ENCODE measurements at regions not wholly inside any gene's neighbourhood (a gene's known extent, or its start where the extent isn't known, plus 50 kb on each side); places are given as distances from the start of the nearest gene placed in this dataset.

DNA sequence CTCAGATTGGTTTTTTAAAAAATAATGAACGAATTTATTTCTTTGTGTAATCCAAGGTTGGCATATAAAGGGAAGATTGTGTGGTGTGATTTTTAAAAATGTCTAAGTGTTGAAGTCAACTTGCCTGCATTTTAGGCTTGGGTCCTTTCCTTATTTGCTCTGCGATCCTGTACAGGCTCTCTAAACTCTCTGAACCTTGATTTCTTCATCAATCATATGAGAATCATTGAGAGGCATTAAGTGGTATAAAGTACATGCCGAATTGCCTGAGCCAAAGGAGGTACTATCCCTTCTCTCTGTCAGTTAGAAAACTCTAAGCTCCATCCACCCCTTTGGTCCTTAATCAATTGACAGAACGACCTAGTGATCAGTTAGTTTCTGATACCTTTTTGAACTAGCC, 440.4 kb upstream of the MEX3C start:
- H4K20me1 ChIP-seq (ENCODE audit: insufficient read depth, low read length): no peaks in the 10 kb centered on the region
- peaks cover 18% of the 10 kb centered on the region for H3K4me1 ChIP-seq (ENCODE audit: low read length)
- no peak overlapping the region for H3K4me3 ChIP-seq (ENCODE audit: low read length)
- DNase-seq: no peak
- no peaks in the 10 kb centered on the region for H3K9me2 ChIP-seq (replicated peaks; ENCODE audit: insufficient read depth, low read length)
- no peaks in the 10 kb centered on the region for H3F3A ChIP-seq (ENCODE audit: insufficient read depth, low read length)
- no peak overlapping the region for H2AFZ ChIP-seq (ENCODE audit: low read length)
- H3K9ac ChIP-seq (ENCODE audit: low read length): no peak overlapping the region
- H3K9me3 ChIP-seq (replicated peaks; ENCODE audit: insufficient read depth, low read length): 0 out of 2 replicates have a peak, but pooled peaks cover 3% of the 10 kb centered on the region
- H3K27me3 ChIP-seq (replicated peaks; ENCODE audit: insufficient read depth, low read length): no peaks in the 10 kb centered on the region
- no peaks in the 10 kb centered on the region for H3K79me2 ChIP-seq (ENCODE audit: low read length)
- H3K4me2 ChIP-seq (ENCODE audit: low read depth, low read length): no peak overlapping the region
- H3K36me3 ChIP-seq (replicated peaks; ENCODE audit: insufficient read depth, low read length): no peaks in the 10 kb centered on the region
- TF ChIP-seq CTCF (IDR thresholded peaks at IDR 0.05; ENCODE audit: low read length) (no peak), EZH2 (optimal IDR thresholded peaks at IDR 0.05; ENCODE audit: low read depth, low read length) (no peak), EZH2phosphoT487 (IDR thresholded peaks at IDR 0.05; ENCODE audit: low read length) (no peak)
- H3K27ac ChIP-seq (ENCODE audit: low read length): no peak overlapping the region

DNA sequence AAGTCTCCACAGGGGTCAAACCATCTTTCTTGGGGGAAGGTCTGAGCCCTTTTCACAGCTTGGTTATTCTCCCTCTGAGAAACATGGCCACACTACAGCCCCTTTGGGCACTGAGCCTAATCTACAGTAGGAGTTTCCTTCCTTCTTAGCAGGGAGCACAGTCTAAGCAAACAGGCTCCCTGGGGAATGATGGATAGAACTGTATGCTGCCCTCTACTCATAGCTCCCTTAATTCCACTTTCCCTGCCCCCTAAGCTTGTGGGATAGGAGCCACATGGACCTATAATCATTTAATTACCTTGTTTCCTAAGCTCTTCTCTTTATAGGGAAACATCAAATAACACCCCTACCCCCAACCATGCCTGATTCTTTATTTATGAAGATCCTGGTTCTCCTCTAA, 442.1 kb upstream of the MEX3C start:
- Histone ChIP-seq H3K9ac (ENCODE audit: low read length) (no peak overlapping the region), H3K4me2 (ENCODE audit: low read depth, low read length) (no peak overlapping the region), H3F3A (ENCODE audit: insufficient read depth, low read length) (no peaks in the 10 kb centered on the region), H3K4me1 (ENCODE audit: low read length) (peaks cover 18% of the 10 kb centered on the region), H3K79me2 (ENCODE audit: low read length) (no peaks in the 10 kb centered on the region), H3K27me3 (replicated peaks; ENCODE audit: insufficient read depth, low read length) (no peaks in the 10 kb centered on the region), H3K27ac (ENCODE audit: low read length) (no peak overlapping the region), H3K9me2 (replicated peaks; ENCODE audit: insufficient read depth, low read length) (no peaks in the 10 kb centered on the region), H3K9me3 (replicated peaks; ENCODE audit: insufficient read depth, low read length) (0 out of 2 replicates have a peak, but pooled peaks cover 3% of the 10 kb centered on the region), H3K36me3 (replicated peaks; ENCODE audit: insufficient read depth, low read length) (no peaks in the 10 kb centered on the region), H2AFZ (ENCODE audit: low read length) (no peak overlapping the region), H3K4me3 (ENCODE audit: low read length) (no peak overlapping the region), H4K20me1 (ENCODE audit: insufficient read depth, low read length) (no peaks in the 10 kb centered on the region)
- no peak for TF ChIP-seq EZH2 (optimal IDR thresholded peaks at IDR 0.05; ENCODE audit: low read depth, low read length)
- TF ChIP-seq EZH2phosphoT487 (IDR thresholded peaks at IDR 0.05; ENCODE audit: low read length): no peak
- no peak for TF ChIP-seq CTCF (IDR thresholded peaks at IDR 0.05; ENCODE audit: low read length)
- no peak for DNase-seq

DNA sequence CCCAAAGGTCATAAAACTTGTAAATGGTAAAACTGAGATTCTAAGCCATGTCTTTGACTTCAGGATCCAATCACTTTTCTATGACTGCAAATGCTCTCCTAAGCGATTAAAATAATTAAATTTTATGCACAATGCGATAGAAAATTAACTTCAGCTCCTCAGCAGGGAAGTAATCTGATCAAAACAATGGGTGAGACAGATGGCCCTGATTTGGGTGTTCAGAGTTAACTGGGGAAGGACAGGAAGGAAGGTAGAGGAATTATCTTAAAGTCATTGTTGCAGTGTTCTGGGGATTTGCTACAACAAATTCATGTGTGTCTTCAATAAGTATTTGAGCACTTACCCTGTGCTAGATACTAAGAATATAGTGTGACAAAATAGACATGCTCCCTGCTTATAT, 446.0 kb upstream of the MEX3C start:
- no peak overlapping the region for H3K27ac ChIP-seq (ENCODE audit: low read length)
- no peaks in the 10 kb centered on the region for H3K9me3 ChIP-seq (replicated peaks; ENCODE audit: insufficient read depth, low read length)
- no peak overlapping the region for H2AFZ ChIP-seq (ENCODE audit: low read length)
- no peak overlapping the region for H3K4me3 ChIP-seq (ENCODE audit: low read length)
- H3K36me3 ChIP-seq (replicated peaks; ENCODE audit: insufficient read depth, low read length): no peaks in the 10 kb centered on the region
- TF ChIP-seq EZH2 (optimal IDR thresholded peaks at IDR 0.05; ENCODE audit: low read depth, low read length) (no peak), CTCF (IDR thresholded peaks at IDR 0.05; ENCODE audit: low read length) (no peak), EZH2phosphoT487 (IDR thresholded peaks at IDR 0.05; ENCODE audit: low read length) (no peak)
- no peaks in the 10 kb centered on the region for H3F3A ChIP-seq (ENCODE audit: insufficient read depth, low read length)
- H3K27me3 ChIP-seq (replicated peaks; ENCODE audit: insufficient read depth, low read length): no peaks in the 10 kb centered on the region
- no peak overlapping the region for H3K4me2 ChIP-seq (ENCODE audit: low read depth, low read length)
- no peak for DNase-seq
- no peaks in the 10 kb centered on the region for H3K79me2 ChIP-seq (ENCODE audit: low read length)
- no peaks in the 10 kb centered on the region for H3K4me1 ChIP-seq (ENCODE audit: low read length)
- H3K9me2 ChIP-seq (replicated peaks; ENCODE audit: insufficient read depth, low read length): no peaks in the 10 kb centered on the region
- H3K9ac ChIP-seq (ENCODE audit: low read length): no peak overlapping the region
- no peaks in the 10 kb centered on the region for H4K20me1 ChIP-seq (ENCODE audit: insufficient read depth, low read length)
